H9 (cell line): ENCODE measurements at regions not wholly inside any gene's neighbourhood (a gene's known extent, or its start where the extent isn't known, plus 50 kb on each side); places are given as distances from the start of the nearest gene placed in this dataset.
A peak's percentile ranks its signal among the peaks of the same experiment; 100 is the strongest.

ENCODE experiments used
- DNase-seq: peaks from one replicate; pipeline ENCODE4 v3.0.0-alpha.2; 2017
- H2AFZ ChIP-seq: one replicate; pipeline ENCODE4 v1.6.1; 2013; ENCODE audit warnings: mild to moderate bottlenecking, low read length, control low read depth, moderate library complexity
- H2AK5ac ChIP-seq: 2 replicates; pipeline ENCODE4 v1.6.1; 2013; ENCODE audit warnings: low read length, control low read depth, mixed read lengths; ENCODE audit not compliant: insufficient read length
- H2BK120ac ChIP-seq: one replicate; pipeline ENCODE4 v1.6.1; 2013; ENCODE audit warnings: low read depth, mild to moderate bottlenecking, low read length, control low read depth, inconsistent platforms; ENCODE audit not compliant: poor library complexity, severe bottlenecking
- H2BK12ac ChIP-seq: 2 replicates; pipeline ENCODE4 v1.6.1; 2013; ENCODE audit warnings: low read length, control low read depth, mixed read lengths, low read depth; ENCODE audit not compliant: insufficient read length
- H2BK15ac ChIP-seq: 2 replicates; pipeline ENCODE4 v1.6.1; 2013; ENCODE audit warnings: low read depth, low read length, control low read depth
- H2BK20ac ChIP-seq: one replicate; pipeline ENCODE4 v1.6.1; 2013; ENCODE audit warnings: low read depth, mild to moderate bottlenecking, low read length, control low read depth, inconsistent platforms; ENCODE audit not compliant: poor library complexity, severe bottlenecking
- H2BK5ac ChIP-seq: 2 replicates; pipeline ENCODE4 v1.6.1; 2013; ENCODE audit warnings: low read length, control low read depth, mixed read lengths; ENCODE audit not compliant: insufficient read length
- H3K14ac ChIP-seq: 2 replicates; pipeline ENCODE4 v1.6.1; 2013; ENCODE audit warnings: low read length, control low read depth; ENCODE audit not compliant: insufficient read depth
- H3K18ac ChIP-seq: 2 replicates; pipeline ENCODE4 v1.6.1; 2013; ENCODE audit warnings: low read depth, mild to moderate bottlenecking, mixed read lengths, low read length, control low read depth; ENCODE audit not compliant: insufficient read length
- H3K23ac ChIP-seq: 2 replicates; pipeline ENCODE4 v1.6.1; 2013; ENCODE audit warnings: low read length, control low read depth, mixed read lengths, low read depth; ENCODE audit not compliant: insufficient read length
- H3K23me2 ChIP-seq: 2 replicates; pipeline ENCODE4 v1.6.1; 2013; ENCODE audit warnings: low read depth, mild to moderate bottlenecking, mixed read lengths, low read length, control low read depth; ENCODE audit not compliant: insufficient read length, poor library complexity, severe bottlenecking
- H3K27ac ChIP-seq: 2 replicates; pipeline ENCODE4 v1.5.1; 2013; ENCODE audit warnings: low read length, control low read depth, mixed read lengths, low read depth; ENCODE audit not compliant: insufficient read length
- H3K27me3 ChIP-seq: 2 replicates; pipeline ENCODE4 v1.6.1; 2013; ENCODE audit warnings: low read length, control low read depth, inconsistent platforms; ENCODE audit not compliant: insufficient read depth
- H3K4ac ChIP-seq: 2 replicates; pipeline ENCODE4 v1.6.1; 2013; ENCODE audit warnings: low read depth, mild to moderate bottlenecking, control low read depth, inconsistent platforms, low read length, moderate library complexity
- H3K4me1 ChIP-seq: 2 replicates; pipeline ENCODE4 v1.6.1; 2013; ENCODE audit warnings: low read length, control low read depth, inconsistent platforms; ENCODE audit not compliant: insufficient read depth
- H3K4me2 ChIP-seq: 2 replicates; pipeline ENCODE4 v1.6.1; 2013; ENCODE audit warnings: low read length, control low read depth, mixed read lengths; ENCODE audit not compliant: insufficient read length, insufficient read depth
- H3K56ac ChIP-seq: 2 replicates; pipeline ENCODE4 v1.6.1; 2013; ENCODE audit warnings: low read depth, mild to moderate bottlenecking, mixed read lengths, low read length, control low read depth; ENCODE audit not compliant: insufficient read length
- H3K79me1 ChIP-seq: 2 replicates; pipeline ENCODE4 v1.6.1; 2013; ENCODE audit warnings: low read depth, mild to moderate bottlenecking, moderate library complexity, low read length, control low read depth, inconsistent platforms; ENCODE audit not compliant: insufficient read depth, poor library complexity, severe bottlenecking
- H3K79me2 ChIP-seq: 2 replicates; pipeline ENCODE4 v1.6.1; 2013; ENCODE audit warnings: low read length, control low read depth, inconsistent platforms; ENCODE audit not compliant: insufficient read depth
- H3K9ac ChIP-seq: 2 replicates; pipeline ENCODE4 v1.6.1; 2013; ENCODE audit warnings: low read length, control low read depth, mixed read lengths; ENCODE audit not compliant: insufficient read length; ENCODE audit errors: extremely low read depth
- H3K9me3 ChIP-seq: one replicate; pipeline ENCODE4 v1.6.1; 2013; ENCODE audit warnings: low read depth, low read length, inconsistent platforms; ENCODE audit not compliant: control insufficient read depth
- H3T11ph ChIP-seq: one replicate; pipeline ENCODE4 v1.6.1; 2013; ENCODE audit warnings: mild to moderate bottlenecking, low read length, control low read depth, inconsistent platforms
- H4K20me1 ChIP-seq: one replicate; pipeline ENCODE4 v1.6.1; 2013; ENCODE audit not compliant: control insufficient read depth, insufficient read length, insufficient read depth
- H4K5ac ChIP-seq: 2 replicates; pipeline ENCODE4 v1.6.1; 2013; ENCODE audit warnings: low read depth, mild to moderate bottlenecking, mixed read lengths, low read length, control low read depth; ENCODE audit not compliant: insufficient read length
- H4K8ac ChIP-seq: replicated peaks from 2 replicates; pipeline ENCODE4 v1.6.1; 2013; ENCODE audit warnings: low read length, control low read depth, mixed read lengths, low read depth; ENCODE audit not compliant: insufficient read length
- H4K91ac ChIP-seq: 2 replicates; pipeline ENCODE4 v1.6.1; 2013; ENCODE audit warnings: low read depth, mild to moderate bottlenecking, moderate library complexity, mixed read lengths, low read length, control low read depth; ENCODE audit not compliant: insufficient read length
- H3K27ac Mint-ChIP-seq, 3 experiments: 2 replicates in 2 of 3; 3 replicates in 1 of 3; pipeline ENCODE4 v1.8.0; 2020 to 2021; ENCODE audit warnings: mixed read lengths in 3 of 3, mild to moderate bottlenecking in 1 of 3, moderate library complexity in 1 of 3
- H3K27me3 Mint-ChIP-seq: 2 replicates; pipeline ENCODE4 v1.8.0; 2021; ENCODE audit warnings: low read depth, mild to moderate bottlenecking, moderate library complexity, mixed read lengths
- H3K36me3 Mint-ChIP-seq, 3 experiments: 2 replicates in 2 of 3; 3 replicates in 1 of 3; pipeline ENCODE4 v1.8.0; 2020 to 2021; ENCODE audit warnings: low read depth in 3 of 3, mixed read lengths in 3 of 3; ENCODE audit not compliant: insufficient read depth in 1 of 3
- H3K4me1 Mint-ChIP-seq, 2 experiments: 2 replicates each; pipeline ENCODE4 v1.8.0; 2020; ENCODE audit warnings: mixed read lengths in 2 of 2
- H3K4me3 Mint-ChIP-seq, 2 experiments: 2 replicates in 1 of 2; 3 replicates in 1 of 2; pipeline ENCODE4 v1.8.0; 2020 to 2021; ENCODE audit warnings: mild to moderate bottlenecking in 2 of 2, mixed read lengths in 2 of 2, moderate library complexity in 1 of 2
- H3K9me3 Mint-ChIP-seq, 2 experiments: 2 replicates in 1 of 2; 3 replicates in 1 of 2; pipeline ENCODE4 v1.8.0; 2020; ENCODE audit warnings: mild to moderate bottlenecking in 2 of 2, mixed read lengths in 2 of 2, moderate library complexity in 1 of 2
- WGBS: extraction: QIAGEN DNeasy Blood & Tissue Kit; methylation state at CpG from one replicate; pipeline ENCODE4 v1.1.7; 2013; ENCODE audit warnings: missing lambda C conversion rate, low lambda C conversion rate, mixed read lengths; ENCODE audit not compliant: insufficient read length; ENCODE audit errors: extremely low coverage; 5-methylcytosine and 5-hydroxymethylcytosine counted together
- TF ChIP-seq, protein P1 (sequence below): fragments of 200-600 bp; sonication (generic); conservative IDR thresholded peaks from 3 replicates; pipeline ENCODE4 v1.8.0; 2021; ENCODE audit warnings: antibody characterized with exemption, mild to moderate bottlenecking

DNA sequence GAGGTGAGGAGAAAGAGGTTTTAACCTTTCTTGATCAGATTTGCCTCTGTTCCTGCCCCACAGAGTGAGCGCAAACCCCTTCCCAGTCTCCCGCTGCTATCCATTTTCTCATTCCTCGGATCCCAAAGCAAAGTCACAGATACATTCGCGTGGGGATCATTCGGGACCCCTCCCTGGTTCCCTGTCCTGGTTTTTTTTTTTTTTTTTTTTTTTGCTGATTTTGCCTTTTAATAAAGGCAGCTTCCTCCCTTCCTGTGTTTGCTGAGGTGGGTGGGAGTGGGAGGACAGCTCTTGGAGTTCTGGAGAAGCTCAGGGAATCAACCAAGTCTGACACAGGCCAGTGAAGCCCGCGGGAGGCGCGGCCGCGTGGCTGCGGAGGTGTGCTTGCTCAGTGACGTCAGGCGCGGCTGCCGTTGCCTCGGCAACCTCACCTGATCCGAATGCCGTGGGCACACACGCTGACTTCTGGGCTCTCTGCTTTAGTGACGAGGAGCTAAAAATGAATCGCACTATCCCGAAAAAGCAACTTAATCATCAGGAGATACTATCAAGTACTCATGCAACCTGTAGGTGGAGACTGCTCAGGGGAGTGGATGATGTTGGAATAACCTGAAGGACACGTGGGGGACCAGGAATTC lies 106.4 kb downstream of the TBX19 start:
- no peak overlapping the region for H4K5ac ChIP-seq
- H2BK5ac ChIP-seq, result no peak overlapping the region
- peak overlapping the region; percentile 9 for H3K18ac ChIP-seq
- peaks cover 21 to 29% of the 10 kb centered on the region in 2 experiments for H3K4me1 Mint-ChIP-seq
- H3K14ac ChIP-seq, result no peak overlapping the region; the same call in 1 of the 2 replicates
- no peak overlapping the region for H3K4ac ChIP-seq
- no CpG with 5 or more reads among the region's 25 CpGs for WGBS
- H3K79me1 ChIP-seq, result no peaks in the 10 kb centered on the region
- H3K36me3 Mint-ChIP-seq, result peaks cover 0 to 2% (median 0%) of the 10 kb centered on the region in 3 experiments; a peak in 2 of 7 replicates
- no peaks in the 10 kb centered on the region for H4K20me1 ChIP-seq
- no peak overlapping the region for H2BK20ac ChIP-seq
- no peaks in the 10 kb centered on the region for H3K79me2 ChIP-seq
- H3K4me3 Mint-ChIP-seq, result peak overlapping the region; percentile 63
- H2BK15ac ChIP-seq, result no peak overlapping the region
- peak; percentile 81 for DNase-seq
- H3K27ac ChIP-seq, result peak overlapping the region; percentile 46
- no peak overlapping the region for H3K56ac ChIP-seq
- H3K23me2 ChIP-seq, result no peaks in the 10 kb centered on the region
- H2AK5ac ChIP-seq, result no peak overlapping the region
- H2BK120ac ChIP-seq, result no peak overlapping the region
- no peak overlapping the region for H4K8ac ChIP-seq
- TF ChIP-seq, protein P1, sequence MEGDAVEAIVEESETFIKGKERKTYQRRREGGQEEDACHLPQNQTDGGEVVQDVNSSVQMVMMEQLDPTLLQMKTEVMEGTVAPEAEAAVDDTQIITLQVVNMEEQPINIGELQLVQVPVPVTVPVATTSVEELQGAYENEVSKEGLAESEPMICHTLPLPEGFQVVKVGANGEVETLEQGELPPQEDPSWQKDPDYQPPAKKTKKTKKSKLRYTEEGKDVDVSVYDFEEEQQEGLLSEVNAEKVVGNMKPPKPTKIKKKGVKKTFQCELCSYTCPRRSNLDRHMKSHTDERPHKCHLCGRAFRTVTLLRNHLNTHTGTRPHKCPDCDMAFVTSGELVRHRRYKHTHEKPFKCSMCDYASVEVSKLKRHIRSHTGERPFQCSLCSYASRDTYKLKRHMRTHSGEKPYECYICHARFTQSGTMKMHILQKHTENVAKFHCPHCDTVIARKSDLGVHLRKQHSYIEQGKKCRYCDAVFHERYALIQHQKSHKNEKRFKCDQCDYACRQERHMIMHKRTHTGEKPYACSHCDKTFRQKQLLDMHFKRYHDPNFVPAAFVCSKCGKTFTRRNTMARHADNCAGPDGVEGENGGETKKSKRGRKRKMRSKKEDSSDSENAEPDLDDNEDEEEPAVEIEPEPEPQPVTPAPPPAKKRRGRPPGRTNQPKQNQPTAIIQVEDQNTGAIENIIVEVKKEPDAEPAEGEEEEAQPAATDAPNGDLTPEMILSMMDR, result peak; percentile 27; the same call in 2 of the 3 replicates
- no peak overlapping the region for H2AFZ ChIP-seq
- no peaks in the 10 kb centered on the region; the same call in 1 of the 2 replicates for H3K27me3 ChIP-seq
- H3K9me3 ChIP-seq, result no peaks in the 10 kb centered on the region
- no peak overlapping the region for H2BK12ac ChIP-seq
- no peak overlapping the region for H4K91ac ChIP-seq
- H3K4me1 ChIP-seq, result peaks cover 11% of the 10 kb centered on the region
- peak overlapping the region; percentile 60 for H3K4me2 ChIP-seq
- no peak overlapping the region for H3K9ac ChIP-seq
- H3K23ac ChIP-seq, result no peak overlapping the region
- no peaks in the 10 kb centered on the region for H3K9me3 Mint-ChIP-seq
- no peak overlapping the region for H3T11ph ChIP-seq
- peaks cover 17% of the 10 kb centered on the region for H3K27me3 Mint-ChIP-seq
- H3K27ac Mint-ChIP-seq, result peak overlapping the region in 2 of 3 experiments; percentile 75 to 94; a peak in 4 of 7 replicates
